ENCODE measurements at regions not wholly inside any gene's neighbourhood (a gene's known extent, or its start where the extent isn't known, plus 50 kb on each side); places are given as distances from the start of the nearest gene placed in this dataset.

GRCh38 chr18:77554061-77554460 is 304.4 kb downstream of the GALR1 start:
- no peaks in the 10 kb centered on the region for H3K4me1 ChIP-seq (ENCODE audit: insufficient read depth, low read length, poor library complexity, severe bottlenecking)
- DNase-seq (ENCODE audit: low spot score) = no peak
- H2AFZ ChIP-seq (ENCODE audit: low read length) = no peak overlapping the region
- H4K20me1 ChIP-seq (ENCODE audit: insufficient read depth, low read length) = no peaks in the 10 kb centered on the region
- intact Hi-C loops (cut with micrococcal nuclease; ENCODE audit: unreplicated experiment) = no loop called here
- no peak overlapping the region for H3K4me3 ChIP-seq (ENCODE audit: low read depth, low read length, poor library complexity, severe bottlenecking)
- no TSS peak for BruUV-seq (replicated peaks)
- no peaks in the 10 kb centered on the region for H3K9me2 ChIP-seq (ENCODE audit: insufficient read depth, low read length)
- POLR2A ChIA-PET = no interaction called here
- CTCF ChIA-PET (ENCODE audit: unreplicated experiment) = no interaction called here
- no peak overlapping the region for H3K4me2 ChIP-seq (ENCODE audit: low read length)
- TF ChIP-seq CTCF (conservative IDR thresholded peaks at IDR 0.05; ENCODE audit: low read length) (no peak), EZH2phosphoT487 (IDR thresholded peaks at IDR 0.05; ENCODE audit: borderline replicate concordance, low read depth, low read length) (no peak)
- no peak overlapping the region for H3K27ac ChIP-seq (ENCODE audit: low read depth, low read length, poor library complexity, severe bottlenecking)
- no peaks in the 10 kb centered on the region for H3K9me3 ChIP-seq (ENCODE audit: low read length)
- H3K36me3 ChIP-seq (ENCODE audit: insufficient read depth, low read length) = no peaks in the 10 kb centered on the region
- H3K79me2 ChIP-seq (ENCODE audit: insufficient read depth, low read depth, low read length) = no peaks in the 10 kb centered on the region

GRCh38 chr18:77557046-77557587 is 307.5 kb downstream of the GALR1 start:
- intact Hi-C loops (cut with micrococcal nuclease; ENCODE audit: unreplicated experiment) = no loop called here
- ChIA-PET POLR2A (no interaction called here), CTCF (ENCODE audit: unreplicated experiment) (no interaction called here)
- Histone ChIP-seq H3K36me3 (ENCODE audit: insufficient read depth, low read length) (no peaks in the 10 kb centered on the region), H3K9me3 (ENCODE audit: low read length) (no peaks in the 10 kb centered on the region), H3K79me2 (ENCODE audit: insufficient read depth, low read depth, low read length) (no peaks in the 10 kb centered on the region), H3K4me3 (ENCODE audit: low read depth, low read length, poor library complexity, severe bottlenecking) (no peak overlapping the region), H4K20me1 (ENCODE audit: insufficient read depth, low read length) (no peaks in the 10 kb centered on the region), H3K4me2 (ENCODE audit: low read length) (no peak overlapping the region), H3K27ac (ENCODE audit: low read depth, low read length, poor library complexity, severe bottlenecking) (no peak overlapping the region), H3K4me1 (ENCODE audit: insufficient read depth, low read length, poor library complexity, severe bottlenecking) (no peaks in the 10 kb centered on the region), H2AFZ (ENCODE audit: low read length) (no peak overlapping the region), H3K9me2 (ENCODE audit: insufficient read depth, low read length) (no peaks in the 10 kb centered on the region)
- BruUV-seq (replicated peaks) = no TSS peak
- TF ChIP-seq CTCF (conservative IDR thresholded peaks at IDR 0.05; ENCODE audit: low read length) = no peak
- TF ChIP-seq EZH2phosphoT487 (IDR thresholded peaks at IDR 0.05; ENCODE audit: borderline replicate concordance, low read depth, low read length) = no peak
- no peak for DNase-seq (ENCODE audit: low spot score)

GRCh38 chr18:77559274-77559910 is 309.7 kb downstream of the GALR1 start:
- Histone ChIP-seq H3K79me2 (ENCODE audit: insufficient read depth, low read depth, low read length) (no peaks in the 10 kb centered on the region), H3K36me3 (ENCODE audit: insufficient read depth, low read length) (no peaks in the 10 kb centered on the region), H4K20me1 (ENCODE audit: insufficient read depth, low read length) (no peaks in the 10 kb centered on the region), H3K27ac (ENCODE audit: low read depth, low read length, poor library complexity, severe bottlenecking) (no peak overlapping the region), H2AFZ (ENCODE audit: low read length) (no peak overlapping the region), H3K9me2 (ENCODE audit: insufficient read depth, low read length) (no peaks in the 10 kb centered on the region), H3K4me1 (ENCODE audit: insufficient read depth, low read length, poor library complexity, severe bottlenecking) (no peaks in the 10 kb centered on the region), H3K9me3 (ENCODE audit: low read length) (no peaks in the 10 kb centered on the region), H3K4me3 (ENCODE audit: low read depth, low read length, poor library complexity, severe bottlenecking) (no peak overlapping the region), H3K4me2 (ENCODE audit: low read length) (no peak overlapping the region)
- no peak for TF ChIP-seq CTCF (conservative IDR thresholded peaks at IDR 0.05; ENCODE audit: low read length)
- intact Hi-C loops (cut with micrococcal nuclease; ENCODE audit: unreplicated experiment) = no loop called here
- no TSS peak for BruUV-seq (replicated peaks)
- no peak for DNase-seq (ENCODE audit: low spot score)
- CTCF ChIA-PET (ENCODE audit: unreplicated experiment) = no interaction called here
- POLR2A ChIA-PET = no interaction called here
